ENCODE measurements at regions not wholly inside any gene's neighbourhood (a gene's known extent, or its start where the extent isn't known, plus 50 kb on each side); places are given as distances from the start of the nearest gene placed in this dataset.
"Not testable (repeated sequence)": the region's sequence is repeated elsewhere in the genome, so short reads cannot be mapped to it uniquely, and the experiment has no call there.

- TF ChIP-seq CTCF, POLR2A, POLR2AphosphoS5 (IDR thresholded peaks at IDR 0.05): not testable (repeated sequence)
These were observed 73.9 kb upstream of the SOX21 start for GRCh38 chr13:94786246-94786645.

Data from prostate gland (tissue), 2 donors.